ENCODE measurements at regions not wholly inside any gene's neighbourhood (a gene's known extent, or its start where the extent isn't known, plus 50 kb on each side); places are given as distances from the start of the nearest gene placed in this dataset.
"Not testable (repeated sequence)": the region's sequence is repeated elsewhere in the genome, so short reads cannot be mapped to it uniquely, and the experiment has no call there.

GRCh38 chr2:95691210-95691609, 99.4 kb downstream of the TRIM43 start:
- POLR2A ChIA-PET: not testable (repeated sequence)

GRCh38 chr2:95693071-95693846, 101.5 kb downstream of the TRIM43 start:
- H3K9me3 ChIP-seq (ENCODE audit: low read length); CTCF ChIA-PET (ENCODE audit: unreplicated experiment); POLR2A ChIA-PET; H4K20me1 ChIP-seq (ENCODE audit: insufficient read depth, low read length); DNase-seq (ENCODE audit: low spot score); H3K4me3 ChIP-seq (ENCODE audit: low read depth, low read length, poor library complexity, severe bottlenecking); H3K4me2 ChIP-seq (ENCODE audit: low read length); H3K4me1 ChIP-seq (ENCODE audit: insufficient read depth, low read length, poor library complexity, severe bottlenecking); BruUV-seq (replicated peaks); H3K79me2 ChIP-seq (ENCODE audit: insufficient read depth, low read depth, low read length); H2AFZ ChIP-seq (ENCODE audit: low read length); H3K27ac ChIP-seq (ENCODE audit: low read depth, low read length, poor library complexity, severe bottlenecking); intact Hi-C loops (cut with micrococcal nuclease; ENCODE audit: unreplicated experiment); H3K9me2 ChIP-seq (ENCODE audit: insufficient read depth, low read length); H3K36me3 ChIP-seq (ENCODE audit: insufficient read depth, low read length): not testable (repeated sequence)

More at GRCh38 chr2:95691210-95691609, 99.4 kb downstream of the TRIM43 start:
- intact Hi-C loops (cut with micrococcal nuclease; ENCODE audit: unreplicated experiment); H3K4me2 ChIP-seq (ENCODE audit: low read length); H3K36me3 ChIP-seq (ENCODE audit: insufficient read depth, low read length); H3K27ac ChIP-seq (ENCODE audit: low read depth, low read length, poor library complexity, severe bottlenecking); DNase-seq (ENCODE audit: low spot score); H3K4me3 ChIP-seq (ENCODE audit: low read depth, low read length, poor library complexity, severe bottlenecking); H2AFZ ChIP-seq (ENCODE audit: low read length); BruUV-seq (replicated peaks); CTCF ChIA-PET (ENCODE audit: unreplicated experiment); H4K20me1 ChIP-seq (ENCODE audit: insufficient read depth, low read length); H3K4me1 ChIP-seq (ENCODE audit: insufficient read depth, low read length, poor library complexity, severe bottlenecking); H3K9me2 ChIP-seq (ENCODE audit: insufficient read depth, low read length); H3K79me2 ChIP-seq (ENCODE audit: insufficient read depth, low read depth, low read length); H3K9me3 ChIP-seq (ENCODE audit: low read length): not testable (repeated sequence)

GRCh38 chr2:95695613-95696012, 103.8 kb downstream of the TRIM43 start:
- Histone ChIP-seq H3K4me3 (ENCODE audit: low read depth, low read length, poor library complexity, severe bottlenecking) (no peak overlapping the region), H2AFZ (ENCODE audit: low read length) (no peak overlapping the region), H3K4me2 (ENCODE audit: low read length) (no peak overlapping the region), H3K79me2 (ENCODE audit: insufficient read depth, low read depth, low read length) (no peaks in the 10 kb centered on the region), H3K27ac (ENCODE audit: low read depth, low read length, poor library complexity, severe bottlenecking) (no peak overlapping the region), H3K4me1 (ENCODE audit: insufficient read depth, low read length, poor library complexity, severe bottlenecking) (no peaks in the 10 kb centered on the region), H3K9me3 (ENCODE audit: low read length) (no peaks in the 10 kb centered on the region), H3K36me3 (ENCODE audit: insufficient read depth, low read length) (no peaks in the 10 kb centered on the region), H3K9me2 (ENCODE audit: insufficient read depth, low read length) (no peaks in the 10 kb centered on the region), H4K20me1 (ENCODE audit: insufficient read depth, low read length) (no peaks in the 10 kb centered on the region)
- BruUV-seq (replicated peaks): no TSS peak
- no peak for DNase-seq (ENCODE audit: low spot score)
- POLR2A ChIA-PET: no interaction called here
- TF ChIP-seq CTCF (conservative IDR thresholded peaks at IDR 0.05; ENCODE audit: low read length) (no peak), EZH2phosphoT487 (IDR thresholded peaks at IDR 0.05; ENCODE audit: borderline replicate concordance, low read depth, low read length) (no peak)
- CTCF ChIA-PET (ENCODE audit: unreplicated experiment): no interaction called here
- intact Hi-C loops (cut with micrococcal nuclease; ENCODE audit: unreplicated experiment): no loop called here

- Histone ChIP-seq H2AFZ (ENCODE audit: low read length) (no peak overlapping the region), H3K79me2 (ENCODE audit: insufficient read depth, low read depth, low read length) (no peaks in the 10 kb centered on the region), H3K9me2 (ENCODE audit: insufficient read depth, low read length) (no peaks in the 10 kb centered on the region), H3K9me3 (ENCODE audit: low read length) (no peaks in the 10 kb centered on the region), H3K36me3 (ENCODE audit: insufficient read depth, low read length) (no peaks in the 10 kb centered on the region), H3K4me1 (ENCODE audit: insufficient read depth, low read length, poor library complexity, severe bottlenecking) (no peaks in the 10 kb centered on the region), H3K4me2 (ENCODE audit: low read length) (no peak overlapping the region), H4K20me1 (ENCODE audit: insufficient read depth, low read length) (no peaks in the 10 kb centered on the region), H3K27ac (ENCODE audit: low read depth, low read length, poor library complexity, severe bottlenecking) (no peak overlapping the region), H3K4me3 (ENCODE audit: low read depth, low read length, poor library complexity, severe bottlenecking) (no peak overlapping the region)
- intact Hi-C loops (cut with micrococcal nuclease; ENCODE audit: unreplicated experiment): no loop called here
- no TSS peak for BruUV-seq (replicated peaks)
- ChIA-PET POLR2A (no interaction called here), CTCF (ENCODE audit: unreplicated experiment) (no interaction called here)
- no peak for TF ChIP-seq EZH2phosphoT487 (IDR thresholded peaks at IDR 0.05; ENCODE audit: borderline replicate concordance, low read depth, low read length)
- TF ChIP-seq CTCF (conservative IDR thresholded peaks at IDR 0.05; ENCODE audit: low read length): no peak
- DNase-seq (ENCODE audit: low spot score): no peak
Observed at GRCh38 chr2:95698146-95698545, 106.3 kb downstream of the TRIM43 start.

GRCh38 chr2:95699201-95700184, 107.7 kb downstream of the TRIM43 start:
- H3K27ac ChIP-seq (ENCODE audit: low read depth, low read length, poor library complexity, severe bottlenecking); H3K9me3 ChIP-seq (ENCODE audit: low read length); intact Hi-C loops (cut with micrococcal nuclease; ENCODE audit: unreplicated experiment); H3K36me3 ChIP-seq (ENCODE audit: insufficient read depth, low read length); H3K4me1 ChIP-seq (ENCODE audit: insufficient read depth, low read length, poor library complexity, severe bottlenecking); H3K79me2 ChIP-seq (ENCODE audit: insufficient read depth, low read depth, low read length); BruUV-seq (replicated peaks); CTCF ChIA-PET (ENCODE audit: unreplicated experiment); H3K9me2 ChIP-seq (ENCODE audit: insufficient read depth, low read length); POLR2A ChIA-PET; DNase-seq (ENCODE audit: low spot score); H4K20me1 ChIP-seq (ENCODE audit: insufficient read depth, low read length); H2AFZ ChIP-seq (ENCODE audit: low read length); H3K4me2 ChIP-seq (ENCODE audit: low read length); H3K4me3 ChIP-seq (ENCODE audit: low read depth, low read length, poor library complexity, severe bottlenecking): not testable (repeated sequence)

All from OCI-LY7 (cell line).